SK-N-SH treated with all-trans-retinoic acid at 6 μM for 48 hours (cell line): ENCODE measurements at regions not wholly inside any gene's neighbourhood (a gene's known extent, or its start where the extent isn't known, plus 50 kb on each side); places are given as distances from the start of the nearest gene placed in this dataset.

Experiments used
- GLIS3 ChIP-seq: fragments of 250-450 bp; sonication (Bioruptor Pico); IDR thresholded peaks from 2 replicates; pipeline ENCODE4 v1.5.0; 2020; ENCODE audit warnings: mild to moderate bottlenecking, moderate library complexity
- OSR1 ChIP-seq: fragments of 250-450 bp; sonication (Bioruptor Pico); IDR thresholded peaks from 2 replicates; pipeline ENCODE4 v1.8.0; 2022; ENCODE audit warnings: moderate library complexity, mild to moderate bottlenecking, inconsistent platforms
- RARB ChIP-seq: fragments of 250-450 bp; sonication (Bioruptor Pico); IDR thresholded peaks from 2 replicates; pipeline ENCODE4 v1.8.0; 2021; ENCODE audit warnings: mild to moderate bottlenecking, moderate library complexity
- SNAI2 ChIP-seq: fragments of 250-450 bp; sonication (Bioruptor Pico); IDR thresholded peaks from 2 replicates; pipeline ENCODE4 v1.5.0; 2020; ENCODE audit warnings: mild to moderate bottlenecking, moderate library complexity
- TCF4 ChIP-seq: fragments of 250-450 bp; sonication (Bioruptor Pico); IDR thresholded peaks from 2 replicates; pipeline ENCODE4 v1.8.0; 2021; ENCODE audit warnings: mild to moderate bottlenecking, moderate library complexity, borderline replicate concordance
- ZFP3 ChIP-seq: fragments of 250-450 bp; sonication (Bioruptor Pico); IDR thresholded peaks from 2 replicates; pipeline ENCODE4 v1.5.0; 2020; ENCODE audit warnings: mild to moderate bottlenecking, moderate library complexity
- ZNF70 ChIP-seq: fragments of 450-650 bp; formaldehyde crosslinking; IDR thresholded peaks from 2 replicates; pipeline ENCODE4 v1.5.0; 2020; ENCODE audit warnings: mild to moderate bottlenecking, moderate library complexity
- TF ChIP-seq, protein P1 (sequence below): fragments of 250-450 bp; sonication (Bioruptor Pico); IDR thresholded peaks from 2 replicates; pipeline ENCODE4 v1.5.1; 2021; ENCODE audit warnings: mild to moderate bottlenecking, moderate library complexity

DNA sequence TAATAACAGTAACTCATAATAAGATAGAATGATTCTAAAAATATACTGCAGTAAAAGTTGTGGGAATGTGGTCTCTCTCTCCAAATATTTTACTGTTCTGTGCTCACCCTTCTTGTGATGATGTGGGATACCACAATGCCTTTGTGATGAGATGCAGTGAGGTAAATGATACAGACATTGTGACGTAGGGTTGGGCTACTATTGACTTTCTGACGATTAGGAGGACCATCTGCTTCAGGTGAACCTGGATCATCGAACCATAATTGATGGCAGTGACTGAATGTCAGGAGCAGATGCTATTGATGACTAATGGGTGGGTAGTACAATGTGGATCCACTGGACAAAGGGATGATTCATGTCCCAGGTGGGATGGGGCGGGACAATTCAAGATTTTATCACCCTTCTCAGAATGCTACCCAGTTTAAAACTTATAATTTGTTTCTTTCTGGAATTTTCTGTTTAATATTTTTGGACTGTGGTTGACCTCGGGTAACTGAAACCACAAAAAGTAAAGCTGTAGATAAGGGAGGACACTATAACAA, 73.9 kb upstream of the ARMC3 start:
- TF ChIP-seq OSR1 (no peak), SNAI2 (CRISPR knock-in tag) (no peak), ZFP3 (CRISPR knock-in tag) (no peak), TCF4 (CRISPR knock-in tag) (no peak), GLIS3 (CRISPR knock-in tag) (no peak), ZNF70 (CRISPR knock-in tag) (no peak), RARB (CRISPR knock-in tag) (no peak)
- TF ChIP-seq, protein P1, sequence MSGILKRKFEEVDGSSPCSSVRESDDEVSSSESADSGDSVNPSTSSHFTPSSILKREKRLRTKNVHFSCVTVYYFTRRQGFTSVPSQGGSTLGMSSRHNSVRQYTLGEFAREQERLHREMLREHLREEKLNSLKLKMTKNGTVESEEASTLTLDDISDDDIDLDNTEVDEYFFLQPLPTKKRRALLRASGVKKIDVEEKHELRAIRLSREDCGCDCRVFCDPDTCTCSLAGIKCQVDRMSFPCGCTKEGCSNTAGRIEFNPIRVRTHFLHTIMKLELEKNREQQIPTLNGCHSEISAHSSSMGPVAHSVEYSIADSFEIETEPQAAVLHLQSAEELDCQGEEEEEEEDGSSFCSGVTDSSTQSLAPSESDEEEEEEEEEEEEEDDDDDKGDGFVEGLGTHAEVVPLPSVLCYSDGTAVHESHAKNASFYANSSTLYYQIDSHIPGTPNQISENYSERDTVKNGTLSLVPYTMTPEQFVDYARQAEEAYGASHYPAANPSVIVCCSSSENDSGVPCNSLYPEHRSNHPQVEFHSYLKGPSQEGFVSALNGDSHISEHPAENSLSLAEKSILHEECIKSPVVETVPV (CRISPR knock-in tag): no peak
